ENCODE measurements at regions not wholly inside any gene's neighbourhood (a gene's known extent, or its start where the extent isn't known, plus 50 kb on each side); places are given as distances from the start of the nearest gene placed in this dataset.

DNA sequence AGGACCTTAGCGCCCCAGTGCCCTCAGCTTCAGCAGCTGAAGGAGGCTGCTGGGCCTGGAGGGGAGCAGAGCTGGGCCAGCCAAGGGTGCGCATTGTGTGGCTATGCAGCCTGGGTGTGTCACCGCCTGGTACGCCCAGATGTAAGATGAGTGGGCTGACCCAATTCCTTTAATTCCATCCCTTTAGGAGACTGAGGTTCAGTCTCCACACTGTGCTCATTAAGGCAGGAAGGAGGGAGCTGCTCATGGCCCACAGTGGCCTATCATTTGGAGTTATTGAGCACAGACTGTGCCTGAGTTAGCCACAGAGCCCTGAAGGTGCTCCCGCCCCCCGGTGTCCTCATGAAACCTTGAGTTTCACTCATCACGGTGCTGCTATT lies 194.1 kb upstream of the GLI2 start:
- DNase-seq (no peak), FAIRE-seq (no peak)
- peaks cover 11% of the 10 kb centered on the region for H3K27me3 ChIP-seq (ENCODE audit: control insufficient read depth, insufficient read depth, low read length)
- peaks cover 4 to 12% (median 5%) of the 10 kb centered on the region in 3 donors for H3K4me1 ChIP-seq (ENCODE audit: control insufficient read depth in 2 of 3, insufficient read depth in 2 of 3, low read depth in 1 of 3, low read length in 3 of 3)
- H3K27ac ChIP-seq (ENCODE audit: low read depth in 2 of 2, low read length in 2 of 2) = no peak overlapping the region
- no peak for TF ChIP-seq CTCF (IDR thresholded peaks at IDR 0.05; ENCODE audit: borderline replicate concordance, extremely low read depth, insufficient read depth)
- H3K9me3 ChIP-seq (ENCODE audit: control insufficient read depth in 2 of 3, insufficient read depth in 1 of 3, low read length in 3 of 3) = no peaks in the 10 kb centered on the region
- H3K36me3 ChIP-seq (ENCODE audit: control insufficient read depth in 2 of 3, insufficient read depth in 3 of 3, low read length in 3 of 3) = no peaks in the 10 kb centered on the region
- no peak overlapping the region for H3K4me3 ChIP-seq (ENCODE audit: low read length in 3 of 3)
- H3K9ac ChIP-seq (ENCODE audit: low read length in 3 of 3) = no peak overlapping the region
- intact Hi-C loops (cut with DNase I) = no loop called here

GRCh38 chr2:120541972-120542670 lies 193.5 kb upstream of the GLI2 start:
- DNase-seq (no peak), FAIRE-seq (no peak)
- Histone ChIP-seq H3K4me1 (ENCODE audit: control insufficient read depth in 2 of 3, insufficient read depth in 2 of 3, low read depth in 1 of 3, low read length in 3 of 3) (peaks cover 4 to 12% (median 5%) of the 10 kb centered on the region in 3 donors), H3K4me3 (ENCODE audit: low read length in 3 of 3) (no peak overlapping the region), H3K9me3 (ENCODE audit: control insufficient read depth in 2 of 3, insufficient read depth in 1 of 3, low read length in 3 of 3) (no peaks in the 10 kb centered on the region), H3K9ac (ENCODE audit: low read length in 3 of 3) (no peak overlapping the region), H3K27me3 (ENCODE audit: control insufficient read depth, insufficient read depth, low read length) (peaks cover 13% of the 10 kb centered on the region), H3K36me3 (ENCODE audit: control insufficient read depth in 2 of 3, insufficient read depth in 3 of 3, low read length in 3 of 3) (no peaks in the 10 kb centered on the region), H3K27ac (ENCODE audit: low read depth in 2 of 2, low read length in 2 of 2) (no peak overlapping the region)
- intact Hi-C loops (cut with DNase I) = no loop called here
- no peak for TF ChIP-seq CTCF (IDR thresholded peaks at IDR 0.05; ENCODE audit: borderline replicate concordance, extremely low read depth, insufficient read depth)

GRCh38 chr2:120542911-120543527 lies 192.6 kb upstream of the GLI2 start:
- Histone ChIP-seq H3K27ac (ENCODE audit: low read depth in 2 of 2, low read length in 2 of 2) (no peak overlapping the region), H3K9me3 (ENCODE audit: control insufficient read depth in 2 of 3, insufficient read depth in 1 of 3, low read length in 3 of 3) (no peaks in the 10 kb centered on the region), H3K9ac (ENCODE audit: low read length in 3 of 3) (no peak overlapping the region), H3K4me1 (ENCODE audit: control insufficient read depth in 2 of 3, insufficient read depth in 2 of 3, low read depth in 1 of 3, low read length in 3 of 3) (peaks cover 4 to 12% (median 5%) of the 10 kb centered on the region in 3 donors), H3K27me3 (ENCODE audit: control insufficient read depth, insufficient read depth, low read length) (peaks cover 19% of the 10 kb centered on the region), H3K4me3 (ENCODE audit: low read length in 3 of 3) (no peak overlapping the region), H3K36me3 (ENCODE audit: control insufficient read depth in 2 of 3, insufficient read depth in 3 of 3, low read length in 3 of 3) (no peaks in the 10 kb centered on the region)
- FAIRE-seq (no peak), DNase-seq (no peak)
- intact Hi-C loops (cut with DNase I) = no loop called here
- no peak for TF ChIP-seq CTCF (IDR thresholded peaks at IDR 0.05; ENCODE audit: borderline replicate concordance, extremely low read depth, insufficient read depth)

All from kidney (tissue), 13 donors.